Suprapubic skin (tissue), 4 donors: ENCODE measurements at regions not wholly inside any gene's neighbourhood (a gene's known extent, or its start where the extent isn't known, plus 50 kb on each side); places are given as distances from the start of the nearest gene placed in this dataset.

ENCODE experiments used
- DNase-seq, 2 donors: peaks; one replicate each; pipeline ENCODE4 v3.0.0-alpha.2; 2019; ENCODE audit warnings: low spot score in 2 of 2
- H3K27ac ChIP-seq: fragments of 200-600 bp; sonication (generic); one replicate; pipeline ENCODE4 v1.5.1; 2019
- H3K27me3 ChIP-seq: fragments of 200-600 bp; sonication (generic); one replicate; pipeline ENCODE4 v1.5.1; 2019
- H3K36me3 ChIP-seq: fragments of 200-600 bp; sonication (generic); one replicate; pipeline ENCODE4 v1.5.1; 2019
- H3K4me1 ChIP-seq: fragments of 200-600 bp; sonication (generic); one replicate; pipeline ENCODE4 v1.5.1; 2019
- H3K4me3 ChIP-seq: fragments of 200-600 bp; sonication (generic); one replicate; pipeline ENCODE4 v1.5.1; 2019; ENCODE audit warnings: mild to moderate bottlenecking
- H3K9me3 ChIP-seq: fragments of 200-600 bp; sonication (generic); one replicate; pipeline ENCODE4 v1.5.1; 2019
- CTCF ChIP-seq, 2 donors: fragments of 200-600 bp in 1 of 2; fragments of 450-650 bp in 1 of 2; sonication (generic) in 1 of 2; IDR thresholded peaks; one replicate each; pipeline ENCODE4 v1.5.1; 2016 to 2019; ENCODE audit warnings: antibody characterized with exemption in 2 of 2, mild to moderate bottlenecking in 1 of 2, moderate library complexity in 1 of 2
- EP300 ChIP-seq: sonication (generic); formaldehyde crosslinking; IDR thresholded peaks from one replicate; pipeline ENCODE4 v1.6.1; 2017; ENCODE audit warnings: antibody characterized with exemption
- POLR2A ChIP-seq, 2 donors: fragments of 450-650 bp; IDR thresholded peaks; one replicate each; pipeline ENCODE4 v1.6.1; 2017; ENCODE audit warnings: antibody characterized with exemption in 2 of 2, mild to moderate bottlenecking in 2 of 2, moderate library complexity in 2 of 2
- POLR2AphosphoS5 ChIP-seq, 3 donors: sonication (generic); formaldehyde crosslinking; IDR thresholded peaks; one replicate each; pipeline ENCODE4 v1.6.1; 2017; ENCODE audit warnings: antibody characterized with exemption in 3 of 3
- WGBS: methylation state at CpG from one replicate; pipeline ENCODE4 v1.1.5; 2018; 5-methylcytosine and 5-hydroxymethylcytosine counted together

- Histone ChIP-seq H3K4me1 (peaks cover 5% of the 10 kb centered on the region), H3K4me3 (no peak overlapping the region), H3K27ac (no peak overlapping the region), H3K36me3 (no peaks in the 10 kb centered on the region), H3K27me3 (no peaks in the 10 kb centered on the region), H3K9me3 (peaks cover 2% of the 10 kb centered on the region)
- no peak for DNase-seq
- no peak for TF ChIP-seq POLR2AphosphoS5 (IDR thresholded peaks at IDR 0.05)
- TF ChIP-seq POLR2A (IDR thresholded peaks at IDR 0.05): no peak
- TF ChIP-seq CTCF (IDR thresholded peaks at IDR 0.05): no peak
- TF ChIP-seq EP300: no peak
- WGBS: 66% methylated on average over 1 of the region's 1 CpG
These were observed 104.2 kb upstream of the VWC2 start for GRCh38 chr7:49669285-49669684.

GRCh38 chr7:49669692-49670260 is 103.7 kb upstream of the VWC2 start:
- Histone ChIP-seq H3K4me3 (peak overlapping the region; percentile 16), H3K27ac (no peak overlapping the region), H3K9me3 (peaks cover 2% of the 10 kb centered on the region), H3K27me3 (no peaks in the 10 kb centered on the region), H3K36me3 (no peaks in the 10 kb centered on the region), H3K4me1 (peaks cover 5% of the 10 kb centered on the region)
- WGBS: 54% methylated on average over 16 of the region's 16 CpGs
- no peak for DNase-seq
- TF ChIP-seq POLR2AphosphoS5 (IDR thresholded peaks at IDR 0.05): no peak
- TF ChIP-seq CTCF (IDR thresholded peaks at IDR 0.05): no peak
- TF ChIP-seq EP300: no peak
- no peak for TF ChIP-seq POLR2A (IDR thresholded peaks at IDR 0.05)

- Histone ChIP-seq H3K4me3 (no peak overlapping the region), H3K36me3 (no peaks in the 10 kb centered on the region), H3K27me3 (no peaks in the 10 kb centered on the region), H3K9me3 (peaks cover 2% of the 10 kb centered on the region), H3K27ac (no peak overlapping the region), H3K4me1 (peaks cover 5% of the 10 kb centered on the region)
- 93% methylated on average over 3 of the region's 4 CpGs for WGBS
- no peak for DNase-seq
- no peak for TF ChIP-seq CTCF (IDR thresholded peaks at IDR 0.05)
- no peak for TF ChIP-seq POLR2A (IDR thresholded peaks at IDR 0.05)
- no peak for TF ChIP-seq POLR2AphosphoS5 (IDR thresholded peaks at IDR 0.05)
- TF ChIP-seq EP300: no peak
These were observed 102.4 kb upstream of the VWC2 start for GRCh38 chr7:49670991-49671390.

- Histone ChIP-seq H3K27ac (no peak overlapping the region), H3K9me3 (no peaks in the 10 kb centered on the region), H3K27me3 (no peaks in the 10 kb centered on the region), H3K4me3 (no peak overlapping the region), H3K36me3 (no peaks in the 10 kb centered on the region), H3K4me1 (no peaks in the 10 kb centered on the region)
- no peak for TF ChIP-seq CTCF (IDR thresholded peaks at IDR 0.05)
- no peak for TF ChIP-seq EP300
- no peak for TF ChIP-seq POLR2AphosphoS5 (IDR thresholded peaks at IDR 0.05)
- TF ChIP-seq POLR2A (IDR thresholded peaks at IDR 0.05): no peak
- 60% methylated on average over 2 of the region's 2 CpGs for WGBS
- no peak for DNase-seq
These were observed 80.9 kb upstream of the VWC2 start for GRCh38 chr7:49692516-49692915.

- WGBS: 70% methylated on average over 5 of the region's 5 CpGs
- Histone ChIP-seq H3K9me3 (no peaks in the 10 kb centered on the region), H3K27me3 (no peaks in the 10 kb centered on the region), H3K36me3 (no peaks in the 10 kb centered on the region), H3K4me3 (no peak overlapping the region), H3K4me1 (no peaks in the 10 kb centered on the region), H3K27ac (no peak overlapping the region)
- TF ChIP-seq CTCF (IDR thresholded peaks at IDR 0.05) (no peak), POLR2AphosphoS5 (IDR thresholded peaks at IDR 0.05) (no peak), EP300 (no peak), POLR2A (IDR thresholded peaks at IDR 0.05) (no peak)
- DNase-seq: no peak
These were observed 77.5 kb upstream of the VWC2 start for GRCh38 chr7:49695971-49696370.
